ENCODE measurements at regions not wholly inside any gene's neighbourhood (a gene's known extent, or its start where the extent isn't known, plus 50 kb on each side); places are given as distances from the start of the nearest gene placed in this dataset.

GRCh38 chr6:33857932-33858475, 54.2 kb upstream of the MLN start:
- no peak for TF ChIP-seq EZH2 (IDR thresholded peaks at IDR 0.05; ENCODE audit: borderline replicate concordance, low read depth, low read length, severe bottlenecking)
- TF ChIP-seq, protein P1, sequence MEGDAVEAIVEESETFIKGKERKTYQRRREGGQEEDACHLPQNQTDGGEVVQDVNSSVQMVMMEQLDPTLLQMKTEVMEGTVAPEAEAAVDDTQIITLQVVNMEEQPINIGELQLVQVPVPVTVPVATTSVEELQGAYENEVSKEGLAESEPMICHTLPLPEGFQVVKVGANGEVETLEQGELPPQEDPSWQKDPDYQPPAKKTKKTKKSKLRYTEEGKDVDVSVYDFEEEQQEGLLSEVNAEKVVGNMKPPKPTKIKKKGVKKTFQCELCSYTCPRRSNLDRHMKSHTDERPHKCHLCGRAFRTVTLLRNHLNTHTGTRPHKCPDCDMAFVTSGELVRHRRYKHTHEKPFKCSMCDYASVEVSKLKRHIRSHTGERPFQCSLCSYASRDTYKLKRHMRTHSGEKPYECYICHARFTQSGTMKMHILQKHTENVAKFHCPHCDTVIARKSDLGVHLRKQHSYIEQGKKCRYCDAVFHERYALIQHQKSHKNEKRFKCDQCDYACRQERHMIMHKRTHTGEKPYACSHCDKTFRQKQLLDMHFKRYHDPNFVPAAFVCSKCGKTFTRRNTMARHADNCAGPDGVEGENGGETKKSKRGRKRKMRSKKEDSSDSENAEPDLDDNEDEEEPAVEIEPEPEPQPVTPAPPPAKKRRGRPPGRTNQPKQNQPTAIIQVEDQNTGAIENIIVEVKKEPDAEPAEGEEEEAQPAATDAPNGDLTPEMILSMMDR (IDR thresholded peaks at IDR 0.05; ENCODE audit: borderline replicate concordance, extremely low read depth, low read length, poor library complexity, severe bottlenecking), result no peak

Measured in DND-41 (cell line).